ENCODE measurements at regions not wholly inside any gene's neighbourhood (a gene's known extent, or its start where the extent isn't known, plus 50 kb on each side); places are given as distances from the start of the nearest gene placed in this dataset.
A peak's percentile ranks its signal among the peaks of the same experiment; 100 is the strongest.

- H3K9ac ChIP-seq (ENCODE audit: low read length): no peak overlapping the region
- no peaks in the 10 kb centered on the region for H3K4me1 ChIP-seq (ENCODE audit: control insufficient read depth, insufficient read depth, low read depth, low read length)
- no peak overlapping the region for H3K4ac ChIP-seq (ENCODE audit: low read depth in 1 of 2, low read length in 2 of 2)
- peaks cover 3% of the 10 kb centered on the region for H3K9me3 ChIP-seq (ENCODE audit: control insufficient read depth, low read length)
- no peak overlapping the region for H4K8ac ChIP-seq (ENCODE audit: low read length)
- no peak overlapping the region for H3K4me2 ChIP-seq (ENCODE audit: low read length, poor library complexity, severe bottlenecking)
- no peak overlapping the region for H3K23ac ChIP-seq (ENCODE audit: low read length in 2 of 2)
- 92% methylated on average over 4 of the region's 4 CpGs for WGBS
- no peak overlapping the region for H2BK5ac ChIP-seq (ENCODE audit: low read depth, low read length, poor library complexity, severe bottlenecking)
- H3K14ac ChIP-seq (ENCODE audit: low read length in 2 of 2): no peak overlapping the region
- H2AK5ac ChIP-seq (ENCODE audit: low read length, severe bottlenecking): no peak overlapping the region
- H3K36me3 ChIP-seq (ENCODE audit: control insufficient read depth in 1 of 2, insufficient read depth in 2 of 2, low read depth in 1 of 2, low read length in 2 of 2): no peaks in the 10 kb centered on the region
- DNase-seq: no peak
- no peaks in the 10 kb centered on the region for H3K79me1 ChIP-seq (replicated peaks; ENCODE audit: low read length, poor library complexity, severe bottlenecking)
- H4K91ac ChIP-seq (ENCODE audit: low read length): no peak overlapping the region
- H2BK120ac ChIP-seq (ENCODE audit: low read depth, low read length): no peak overlapping the region
- no peak overlapping the region for H3K4me3 ChIP-seq (ENCODE audit: insufficient read depth in 1 of 2, low read depth in 1 of 2, low read length in 2 of 2)
- H3K27me3 ChIP-seq (ENCODE audit: control insufficient read depth in 1 of 2, insufficient read depth in 1 of 2, low read length in 2 of 2): peaks cover 9 to 14% of the 10 kb centered on the region in 2 experiments
- no peak overlapping the region for H2BK15ac ChIP-seq (ENCODE audit: low read depth, poor library complexity, severe bottlenecking)
- H3K18ac ChIP-seq (ENCODE audit: low read depth in 1 of 2, low read length in 2 of 2): no peak overlapping the region
- H2AFZ ChIP-seq (ENCODE audit: low read depth, low read length): no peak overlapping the region
- no peak overlapping the region for H3K27ac ChIP-seq (ENCODE audit: low read length, poor library complexity, severe bottlenecking)
- no peak overlapping the region for H2BK12ac ChIP-seq (ENCODE audit: low read length in 2 of 2)
These were observed 62.2 kb downstream of the ACTL7B start for GRCh38 chr9:108793573-108793972.

DNA sequence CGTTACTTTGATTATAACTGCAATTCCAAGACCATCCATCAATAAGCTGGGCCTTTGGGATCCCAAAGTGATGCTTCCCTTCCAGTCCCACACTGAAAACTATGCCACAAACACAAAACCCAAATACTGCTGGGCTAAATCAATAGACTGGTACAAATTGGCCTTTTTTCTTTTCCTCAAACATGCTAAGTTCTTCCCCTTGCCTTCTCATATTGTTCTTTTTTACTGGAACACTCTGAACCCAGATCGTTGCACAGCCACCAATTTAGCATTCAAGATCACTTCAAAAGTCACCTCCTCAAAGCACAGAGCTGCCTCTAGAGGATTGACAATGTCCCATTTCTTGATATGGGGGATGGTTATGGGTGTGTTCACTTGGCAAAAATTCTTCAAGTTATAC is 66.0 kb downstream of the ACTL7B start:
- no peaks in the 10 kb centered on the region for H3K36me3 ChIP-seq (ENCODE audit: control insufficient read depth in 1 of 2, insufficient read depth in 2 of 2, low read depth in 1 of 2, low read length in 2 of 2)
- no peak overlapping the region for H3K9ac ChIP-seq (ENCODE audit: low read length)
- H3K18ac ChIP-seq (ENCODE audit: low read depth in 1 of 2, low read length in 2 of 2): no peak overlapping the region

DNA sequence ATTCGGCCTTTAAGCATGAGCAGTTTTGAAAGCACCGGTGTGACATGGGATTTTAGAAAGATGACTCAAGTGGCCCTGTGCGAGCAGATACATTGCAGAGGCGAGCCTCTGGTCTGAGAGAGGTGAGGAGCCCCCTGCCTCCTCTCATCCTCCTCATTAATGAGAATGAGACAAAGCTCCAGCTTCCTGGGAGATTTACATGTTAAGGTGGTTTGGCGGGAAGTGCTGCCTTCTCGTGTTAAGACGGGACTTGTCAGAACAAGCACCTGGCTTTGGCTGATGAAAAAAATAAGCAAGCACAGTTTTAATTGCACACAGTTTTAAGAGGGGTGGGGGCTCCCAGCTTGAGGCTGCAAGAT is 68.1 kb downstream of the ACTL7B start:
- no peak overlapping the region for H2AK5ac ChIP-seq (ENCODE audit: low read length, severe bottlenecking)
- 72% methylated on average over 7 of the region's 7 CpGs for WGBS
- peaks cover 11% of the 10 kb centered on the region for H3K4me1 ChIP-seq (ENCODE audit: control insufficient read depth, insufficient read depth, low read depth, low read length)
- no peak overlapping the region for H3K23ac ChIP-seq (ENCODE audit: low read length in 2 of 2)
- H2BK120ac ChIP-seq (ENCODE audit: low read depth, low read length): no peak overlapping the region
- no peaks in the 10 kb centered on the region for H3K36me3 ChIP-seq (ENCODE audit: control insufficient read depth in 1 of 2, insufficient read depth in 2 of 2, low read depth in 1 of 2, low read length in 2 of 2)
- H3K79me1 ChIP-seq (replicated peaks; ENCODE audit: low read length, poor library complexity, severe bottlenecking): no peaks in the 10 kb centered on the region
- no peak overlapping the region for H2BK12ac ChIP-seq (ENCODE audit: low read length in 2 of 2)
- no peak overlapping the region for H2BK5ac ChIP-seq (ENCODE audit: low read depth, low read length, poor library complexity, severe bottlenecking)
- H4K91ac ChIP-seq (ENCODE audit: low read length): peak overlapping the region; percentile 15
- H2AFZ ChIP-seq (ENCODE audit: low read depth, low read length): no peak overlapping the region
- H3K4ac ChIP-seq (ENCODE audit: low read depth in 1 of 2, low read length in 2 of 2): no peak overlapping the region
- H3K9ac ChIP-seq (ENCODE audit: low read length): no peak overlapping the region
- no peak overlapping the region for H2BK15ac ChIP-seq (ENCODE audit: low read depth, poor library complexity, severe bottlenecking)
- no peak overlapping the region for H4K8ac ChIP-seq (ENCODE audit: low read length)
- no peak overlapping the region for H3K4me2 ChIP-seq (ENCODE audit: low read length, poor library complexity, severe bottlenecking)
- no peak for DNase-seq
- peaks cover 3% of the 10 kb centered on the region for H3K9me3 ChIP-seq (ENCODE audit: control insufficient read depth, low read length)
- no peak overlapping the region for H3K4me3 ChIP-seq (ENCODE audit: insufficient read depth in 1 of 2, low read depth in 1 of 2, low read length in 2 of 2)
- no peak overlapping the region for H3K14ac ChIP-seq (ENCODE audit: low read length in 2 of 2)
- no peak overlapping the region for H3K18ac ChIP-seq (ENCODE audit: low read depth in 1 of 2, low read length in 2 of 2)
- H3K27me3 ChIP-seq (ENCODE audit: control insufficient read depth in 1 of 2, insufficient read depth in 1 of 2, low read length in 2 of 2): peaks cover 0 to 14% of the 10 kb centered on the region in 2 experiments
- no peak overlapping the region for H3K27ac ChIP-seq (ENCODE audit: low read length, poor library complexity, severe bottlenecking)

More for the DNA sequence above, 66.0 kb downstream of the ACTL7B start:
- Histone ChIP-seq H3K4me2 (ENCODE audit: low read length, poor library complexity, severe bottlenecking) (no peak overlapping the region), H4K91ac (ENCODE audit: low read length) (no peak overlapping the region), H3K27ac (ENCODE audit: low read length, poor library complexity, severe bottlenecking) (no peak overlapping the region), H3K23ac (ENCODE audit: low read length in 2 of 2) (no peak overlapping the region), H3K4ac (ENCODE audit: low read depth in 1 of 2, low read length in 2 of 2) (no peak overlapping the region), H2BK5ac (ENCODE audit: low read depth, low read length, poor library complexity, severe bottlenecking) (no peak overlapping the region), H2AFZ (ENCODE audit: low read depth, low read length) (no peak overlapping the region), H3K79me1 (replicated peaks; ENCODE audit: low read length, poor library complexity, severe bottlenecking) (no peaks in the 10 kb centered on the region), H2BK15ac (ENCODE audit: low read depth, poor library complexity, severe bottlenecking) (no peak overlapping the region), H2BK12ac (ENCODE audit: low read length in 2 of 2) (no peak overlapping the region), H3K4me3 (ENCODE audit: insufficient read depth in 1 of 2, low read depth in 1 of 2, low read length in 2 of 2) (no peak overlapping the region), H2AK5ac (ENCODE audit: low read length, severe bottlenecking) (no peak overlapping the region), H4K8ac (ENCODE audit: low read length) (no peak overlapping the region), H2BK120ac (ENCODE audit: low read depth, low read length) (no peak overlapping the region), H3K4me1 (ENCODE audit: control insufficient read depth, insufficient read depth, low read depth, low read length) (peaks cover 11% of the 10 kb centered on the region), H3K14ac (ENCODE audit: low read length in 2 of 2) (no peak overlapping the region), H3K27me3 (ENCODE audit: control insufficient read depth in 1 of 2, insufficient read depth in 1 of 2, low read length in 2 of 2) (peaks cover 6 to 9% of the 10 kb centered on the region in 2 experiments), H3K9me3 (ENCODE audit: control insufficient read depth, low read length) (peaks cover 3% of the 10 kb centered on the region)
- no peak for DNase-seq
- WGBS: 62% methylated on average over 2 of the region's 2 CpGs

DNA sequence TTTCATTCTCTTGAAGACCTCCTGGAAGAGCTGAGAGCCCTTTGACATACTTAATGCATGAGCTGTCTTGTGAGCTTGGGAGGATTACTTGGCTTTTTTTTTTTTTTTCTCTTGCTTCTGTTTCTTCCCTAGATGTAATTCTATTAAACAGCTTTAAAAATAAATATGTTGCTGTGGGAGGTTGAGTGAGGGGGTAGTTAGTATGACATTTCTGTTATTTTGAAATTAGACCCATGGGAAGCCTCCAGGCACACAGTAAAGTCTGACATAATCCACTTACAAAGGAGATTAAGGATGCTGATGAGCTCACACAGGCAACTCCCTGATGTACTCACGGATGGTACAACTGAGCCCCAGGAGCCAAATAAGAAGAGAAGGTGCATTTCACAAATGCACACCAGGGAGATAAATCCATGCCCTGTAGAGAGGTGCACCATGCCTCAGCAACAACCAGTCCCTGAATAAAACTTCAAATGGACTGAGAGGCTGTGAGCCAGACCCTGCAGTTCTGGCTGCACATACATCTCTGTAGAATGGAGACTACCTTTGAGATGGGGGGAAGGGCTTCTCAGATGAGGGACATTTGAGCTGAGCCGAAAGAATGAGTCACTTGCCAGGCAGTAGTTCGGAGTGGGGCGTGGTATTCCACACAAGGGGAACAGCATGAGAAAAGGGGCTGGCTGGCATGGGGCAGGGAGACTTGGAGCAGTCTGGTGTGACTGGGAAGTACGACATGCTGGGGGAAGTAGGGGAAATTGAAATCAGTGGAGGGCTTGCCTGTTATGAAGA is 68.7 kb downstream of the ACTL7B start:
- H2BK15ac ChIP-seq (ENCODE audit: low read depth, poor library complexity, severe bottlenecking): peak overlapping the region; percentile 77
- H3K79me1 ChIP-seq (replicated peaks; ENCODE audit: low read length, poor library complexity, severe bottlenecking): no peaks in the 10 kb centered on the region
- no peak overlapping the region for H4K8ac ChIP-seq (ENCODE audit: low read length)
- H2BK12ac ChIP-seq (ENCODE audit: low read length in 2 of 2): no peak overlapping the region
- H3K18ac ChIP-seq (ENCODE audit: low read depth in 1 of 2, low read length in 2 of 2): peak overlapping the region in 1 of 2 experiments; percentile 14
- no peak overlapping the region for H2BK5ac ChIP-seq (ENCODE audit: low read depth, low read length, poor library complexity, severe bottlenecking)
- no peak overlapping the region for H2AK5ac ChIP-seq (ENCODE audit: low read length, severe bottlenecking)
- H3K4ac ChIP-seq (ENCODE audit: low read depth in 1 of 2, low read length in 2 of 2): no peak overlapping the region
- no peak overlapping the region for H2BK120ac ChIP-seq (ENCODE audit: low read depth, low read length)
- H3K4me3 ChIP-seq (ENCODE audit: insufficient read depth in 1 of 2, low read depth in 1 of 2, low read length in 2 of 2): peak overlapping the region in 1 of 2 experiments; percentile 45
- H3K23ac ChIP-seq (ENCODE audit: low read length in 2 of 2): no peak overlapping the region
- peak overlapping the region; percentile 19 for H3K4me2 ChIP-seq (ENCODE audit: low read length, poor library complexity, severe bottlenecking)
- DNase-seq: peak; percentile 53
- H4K91ac ChIP-seq (ENCODE audit: low read length): peak overlapping the region; percentile 15
- H3K27me3 ChIP-seq (ENCODE audit: control insufficient read depth in 1 of 2, insufficient read depth in 1 of 2, low read length in 2 of 2): peaks cover 0 to 12% of the 10 kb centered on the region in 2 experiments
- peaks cover 11% of the 10 kb centered on the region for H3K4me1 ChIP-seq (ENCODE audit: control insufficient read depth, insufficient read depth, low read depth, low read length)
- WGBS: 47% methylated on average over 5 of the region's 5 CpGs
- no peak overlapping the region for H2AFZ ChIP-seq (ENCODE audit: low read depth, low read length)
- peaks cover 1% of the 10 kb centered on the region for H3K9me3 ChIP-seq (ENCODE audit: control insufficient read depth, low read length)
- peak overlapping the region; percentile 13 for H3K27ac ChIP-seq (ENCODE audit: low read length, poor library complexity, severe bottlenecking)
- H3K36me3 ChIP-seq (ENCODE audit: control insufficient read depth in 1 of 2, insufficient read depth in 2 of 2, low read depth in 1 of 2, low read length in 2 of 2): no peaks in the 10 kb centered on the region
- H3K14ac ChIP-seq (ENCODE audit: low read length in 2 of 2): no peak overlapping the region
- H3K9ac ChIP-seq (ENCODE audit: low read length): peak overlapping the region; percentile 39
